ENCODE measurements at regions not wholly inside any gene's neighbourhood (a gene's known extent, or its start where the extent isn't known, plus 50 kb on each side); places are given as distances from the start of the nearest gene placed in this dataset.

DNA sequence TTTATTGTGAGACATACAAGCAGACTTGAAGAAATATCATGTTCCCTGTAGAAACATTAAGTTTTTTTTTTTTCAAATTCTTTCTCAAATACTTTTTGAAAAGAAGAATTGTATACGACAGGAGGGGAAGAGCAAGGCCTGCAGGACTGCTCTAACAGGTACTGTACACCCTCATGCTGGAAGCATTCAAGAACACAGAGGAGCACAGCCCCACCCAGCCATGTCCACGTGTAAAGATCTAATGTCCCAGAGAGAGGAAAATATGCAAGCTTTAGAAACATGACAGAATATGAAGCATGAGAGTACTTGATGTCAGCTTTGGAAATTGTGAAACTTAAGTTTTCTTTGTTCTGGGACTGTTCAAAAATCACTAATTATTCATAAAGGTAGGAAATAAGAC is 191.6 kb downstream of the TTC32 start:
- no peak for DNase-seq
- Histone ChIP-seq H3K9ac (ENCODE audit: extremely low read depth, insufficient read length, low read length) (no peak overlapping the region), H3K4ac (ENCODE audit: low read depth, low read length) (no peak overlapping the region), H4K5ac (ENCODE audit: insufficient read length, low read depth, low read length) (no peak overlapping the region), H2BK15ac (ENCODE audit: low read depth, low read length) (no peak overlapping the region), H3K79me2 (ENCODE audit: insufficient read depth, low read length) (no peaks in the 10 kb centered on the region), H4K8ac (replicated peaks; ENCODE audit: insufficient read length, low read depth, low read length) (no peak overlapping the region), H3K18ac (ENCODE audit: insufficient read length, low read depth, low read length) (no peak overlapping the region), H2BK120ac (ENCODE audit: low read depth, low read length, poor library complexity, severe bottlenecking) (no peak overlapping the region), H2AK5ac (ENCODE audit: insufficient read length, low read length) (no peak overlapping the region), H3K14ac (ENCODE audit: insufficient read depth, low read length) (no peak overlapping the region), H2BK5ac (ENCODE audit: insufficient read length, low read length) (no peak overlapping the region), H3K56ac (ENCODE audit: insufficient read length, low read depth, low read length) (no peak overlapping the region), H4K91ac (ENCODE audit: insufficient read length, low read depth, low read length) (no peak overlapping the region), H3K4me1 (ENCODE audit: insufficient read depth, low read length) (no peaks in the 10 kb centered on the region), H3K9me3 (ENCODE audit: control insufficient read depth, low read depth, low read length) (no peaks in the 10 kb centered on the region), H3K79me1 (ENCODE audit: insufficient read depth, low read depth, low read length, poor library complexity, severe bottlenecking) (no peaks in the 10 kb centered on the region), H3K23ac (ENCODE audit: insufficient read length, low read depth, low read length) (no peak overlapping the region), H4K20me1 (ENCODE audit: control insufficient read depth, insufficient read depth, insufficient read length) (no peaks in the 10 kb centered on the region), H3T11ph (ENCODE audit: low read length) (no peak overlapping the region), H2BK12ac (ENCODE audit: insufficient read length, low read depth, low read length) (no peak overlapping the region), H3K23me2 (ENCODE audit: insufficient read length, low read depth, low read length, poor library complexity, severe bottlenecking) (no peaks in the 10 kb centered on the region), H3K27me3 (ENCODE audit: insufficient read depth, low read length) (no peaks in the 10 kb centered on the region; the same call in 1 of the 2 replicates), H3K27ac (ENCODE audit: insufficient read length, low read depth, low read length) (no peak overlapping the region), H2BK20ac (ENCODE audit: low read depth, low read length, poor library complexity, severe bottlenecking) (no peak overlapping the region), H3K4me2 (ENCODE audit: insufficient read depth, insufficient read length, low read length) (no peak overlapping the region), H2AFZ (ENCODE audit: low read length) (no peak overlapping the region)
- TF ChIP-seq, protein P1, sequence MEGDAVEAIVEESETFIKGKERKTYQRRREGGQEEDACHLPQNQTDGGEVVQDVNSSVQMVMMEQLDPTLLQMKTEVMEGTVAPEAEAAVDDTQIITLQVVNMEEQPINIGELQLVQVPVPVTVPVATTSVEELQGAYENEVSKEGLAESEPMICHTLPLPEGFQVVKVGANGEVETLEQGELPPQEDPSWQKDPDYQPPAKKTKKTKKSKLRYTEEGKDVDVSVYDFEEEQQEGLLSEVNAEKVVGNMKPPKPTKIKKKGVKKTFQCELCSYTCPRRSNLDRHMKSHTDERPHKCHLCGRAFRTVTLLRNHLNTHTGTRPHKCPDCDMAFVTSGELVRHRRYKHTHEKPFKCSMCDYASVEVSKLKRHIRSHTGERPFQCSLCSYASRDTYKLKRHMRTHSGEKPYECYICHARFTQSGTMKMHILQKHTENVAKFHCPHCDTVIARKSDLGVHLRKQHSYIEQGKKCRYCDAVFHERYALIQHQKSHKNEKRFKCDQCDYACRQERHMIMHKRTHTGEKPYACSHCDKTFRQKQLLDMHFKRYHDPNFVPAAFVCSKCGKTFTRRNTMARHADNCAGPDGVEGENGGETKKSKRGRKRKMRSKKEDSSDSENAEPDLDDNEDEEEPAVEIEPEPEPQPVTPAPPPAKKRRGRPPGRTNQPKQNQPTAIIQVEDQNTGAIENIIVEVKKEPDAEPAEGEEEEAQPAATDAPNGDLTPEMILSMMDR (conservative IDR thresholded peaks at IDR 0.05), result no peak
- Mint-ChIP-seq H3K9me3 (peaks cover 3 to 4% of the 10 kb centered on the region in 2 experiments; a peak in 3 of 5 replicates), H3K4me1 (peaks cover 6 to 7% of the 10 kb centered on the region in 2 experiments), H3K27ac (no peak overlapping the region), H3K36me3 (ENCODE audit: insufficient read depth in 1 of 3, low read depth in 3 of 3) (no peaks in the 10 kb centered on the region), H3K4me3 (no peak overlapping the region), H3K27me3 (ENCODE audit: low read depth) (peaks cover 4% of the 10 kb centered on the region)
- WGBS (ENCODE audit: extremely low coverage, insufficient read length, low lambda C conversion rate), result no CpG with 5 or more reads among the region's 2 CpGs

Data from H9 (cell line).